Adrenal gland (tissue), 9 donors: ENCODE measurements at regions not wholly inside any gene's neighbourhood (a gene's known extent, or its start where the extent isn't known, plus 50 kb on each side); places are given as distances from the start of the nearest gene placed in this dataset.

Experiments
- DNase-seq, 7 donors: peaks; one replicate each; pipeline ENCODE4 v3.0.0-alpha.2; 2019 to 2020
- H3K27ac ChIP-seq, 5 donors: fragments of 200-600 bp; sonication (generic) in 4 of 5; 1 replicate in 3 of 5; 2 replicates in 2 of 5; pipeline versions ENCODE4 v1.5.1 to v1.8.0; 2016 to 2020; ENCODE audit warnings: mild to moderate bottlenecking in 1 of 5
- H3K27me3 ChIP-seq: fragments of 200-600 bp; 2 replicates; pipeline ENCODE4 v1.8.0; 2021
- H3K36me3 ChIP-seq, 2 donors: fragments of 200-600 bp; replicated peaks in 1 of 2; 1 replicate in 1 of 2; 2 replicates in 1 of 2; pipeline versions ENCODE4 v1.5.1 to v1.8.0; 2018 to 2022
- H3K4me1 ChIP-seq, 2 donors: fragments of 200-600 bp; replicated peaks in 1 of 2; 1 replicate in 1 of 2; 2 replicates in 1 of 2; pipeline versions ENCODE4 v1.5.1 to v1.8.0; 2018 to 2021
- H3K4me3 ChIP-seq, 4 donors: fragments of 200-600 bp; sonication (generic) in 3 of 4; one replicate each; pipeline ENCODE4 v1.5.1; 2016 to 2018
- H3K9me3 ChIP-seq, 3 donors: fragments of 200-600 bp; sonication (generic) in 1 of 3; replicated peaks in 1 of 3; 1 replicate in 2 of 3; 2 replicates in 1 of 3; pipeline versions ENCODE4 v1.5.1 to v1.8.0; 2016 to 2021
- CTCF ChIP-seq, 6 experiments: fragments of 450-650 bp in 4 of 6; fragments of 200-600 bp in 2 of 6; sonication (generic) in 1 of 6; IDR thresholded peaks; 1 replicate in 5 of 6; 2 replicates in 1 of 6; pipeline versions ENCODE4 v1.5.1 to v1.8.0; 2016 to 2021; ENCODE audit warnings: antibody characterized with exemption in 6 of 6, mild to moderate bottlenecking in 2 of 6, moderate library complexity in 1 of 6
- POLR2A ChIP-seq, 2 donors: fragments of 450-650 bp; IDR thresholded peaks; one replicate each; pipeline ENCODE4 v1.6.1; 2017; ENCODE audit warnings: antibody characterized with exemption in 2 of 2, mild to moderate bottlenecking in 2 of 2, moderate library complexity in 1 of 2
- WGBS, 4 donors: extraction: QIAGEN DNeasy Blood & Tissue Kit in 2 of 4; methylation state at CpG; one replicate each; pipeline versions ENCODE4 v1.1.5 to v1.1.7; 2013 to 2017; 5-methylcytosine and 5-hydroxymethylcytosine counted together
- intact Hi-C, 2 donors: fragments of 100-400 bp; cut with DNase I; formaldehyde crosslinking; loops; one replicate each; pipeline versions ENCODE4 v1.14.1 to v1.15.0; 2022 to 2023
- donor health status: healthy with polysubstance abuse.
- donor health status: Bipolar disorder and iron deficiency.
- donor health status: DM: yes; HTN: yes; CAD: no.
- donor health status: DM: no; HTN: no; CAD: no.
- donor health status: DM: no; HTN: no; CAD: no.

- no peak overlapping the region for H3K4me3 ChIP-seq
- WGBS, 4 donors, result 86 to 93% (median 91%) methylated on average over 9 to 13 of the region's 13 CpGs
- H3K36me3 ChIP-seq, result no peaks in the 10 kb centered on the region
- H3K4me1 ChIP-seq, result no peaks in the 10 kb centered on the region
- no peak for DNase-seq
- intact Hi-C loops, result loop anchor here (5.0 to 10.0 kb wide), 4 partner anchors 251 to 909 kb away; no protein-coding TSS in a partner anchor
- TF ChIP-seq CTCF (IDR thresholded peaks at IDR 0.05) (no peak), POLR2A (IDR thresholded peaks at IDR 0.05) (no peak)
- no peaks in the 10 kb centered on the region for H3K9me3 ChIP-seq
- no peak overlapping the region for H3K27ac ChIP-seq
- no peaks in the 10 kb centered on the region for H3K27me3 ChIP-seq
These were observed 173.8 kb downstream of the KATNAL1 start for GRCh38 chr13:30133554-30133912.

GRCh38 chr13:30132623-30133553, 174.5 kb downstream of the KATNAL1 start:
- H3K36me3 ChIP-seq, result no peaks in the 10 kb centered on the region
- H3K27ac ChIP-seq, result no peak overlapping the region
- peak; percentile 96 to 99 (median 98) for DNase-seq
- TF ChIP-seq POLR2A (IDR thresholded peaks at IDR 0.05) (no peak), CTCF (IDR thresholded peaks at IDR 0.05) (peak; percentile 88 to 97 (median 94))
- H3K27me3 ChIP-seq, result no peaks in the 10 kb centered on the region
- no peaks in the 10 kb centered on the region for H3K9me3 ChIP-seq
- 49 to 68% (median 52%) methylated on average over 25 to 39 of the region's 39 CpGs for WGBS, 4 donors
- no peak overlapping the region for H3K4me3 ChIP-seq
- intact Hi-C loops, result loop anchor here (5.0 to 10.0 kb wide), 4 partner anchors 252 to 909 kb away; no protein-coding TSS in a partner anchor
- H3K4me1 ChIP-seq, result no peaks in the 10 kb centered on the region

GRCh38 chr13:30129411-30129810, 177.9 kb downstream of the KATNAL1 start:
- Histone ChIP-seq H3K9me3 (no peaks in the 10 kb centered on the region), H3K4me3 (no peak overlapping the region), H3K36me3 (no peaks in the 10 kb centered on the region), H3K27ac (no peak overlapping the region), H3K4me1 (no peaks in the 10 kb centered on the region), H3K27me3 (no peaks in the 10 kb centered on the region)
- intact Hi-C loops, result no loop called here
- DNase-seq, result no peak
- 83 to 91% (median 89%) methylated on average over 2 of the region's 2 CpGs for WGBS, 4 donors
- TF ChIP-seq POLR2A (IDR thresholded peaks at IDR 0.05) (no peak), CTCF (IDR thresholded peaks at IDR 0.05) (no peak)

- H3K9me3 ChIP-seq, result no peaks in the 10 kb centered on the region
- no peaks in the 10 kb centered on the region for H3K27me3 ChIP-seq
- H3K36me3 ChIP-seq, result no peaks in the 10 kb centered on the region
- intact Hi-C loops, result no loop called here
- no peak overlapping the region for H3K4me3 ChIP-seq
- no peak for DNase-seq
- TF ChIP-seq CTCF (IDR thresholded peaks at IDR 0.05) (no peak), POLR2A (IDR thresholded peaks at IDR 0.05) (no peak)
- 75 to 95% (median 87%) methylated on average over 2 of the region's 2 CpGs for WGBS, 4 donors
- H3K27ac ChIP-seq, result no peak overlapping the region
- H3K4me1 ChIP-seq, result no peaks in the 10 kb centered on the region
These were observed 178.8 kb downstream of the KATNAL1 start for GRCh38 chr13:30128591-30128990.
